Activated CD4-positive, alpha-beta T cell treated with anti-CD3 and anti-CD28 coated beads for 24 hours (primary cell): ENCODE measurements at regions not wholly inside any gene's neighbourhood (a gene's known extent, or its start where the extent isn't known, plus 50 kb on each side); places are given as distances from the start of the nearest gene placed in this dataset.
"Not testable (repeated sequence)": the region's sequence is repeated elsewhere in the genome, so short reads cannot be mapped to it uniquely, and the experiment has no call there.

ENCODE experiments used
- DNase-seq, 2 donors: peaks; one replicate each; pipeline ENCODE4 v3.0.0-alpha.2; 2020; ENCODE audit warnings: low read depth in 2 of 2

GRCh38 chr20:29419378-29419777, 1838.1 kb upstream of the DEFB115 start:
- no peak for DNase-seq

GRCh38 chr20:29427201-29428060, 1830.0 kb upstream of the DEFB115 start:
- no peak for DNase-seq

- DNase-seq, result no peak
Measured at GRCh38 chr20:29430531-29430930, 1826.9 kb upstream of the DEFB115 start.

- DNase-seq, result not testable (repeated sequence)
Measured at GRCh38 chr20:29440721-29441120, 1816.7 kb upstream of the DEFB115 start.

GRCh38 chr20:29443206-29443781, 1814.2 kb upstream of the DEFB115 start:
- not testable (repeated sequence) for DNase-seq

GRCh38 chr20:29443819-29444218, 1813.6 kb upstream of the DEFB115 start:
- no peak for DNase-seq

GRCh38 chr20:29445050-29445907, 1812.2 kb upstream of the DEFB115 start:
- peak in 1 of 2 donors; percentile 32 for DNase-seq

- not testable (repeated sequence) for DNase-seq
Measured at GRCh38 chr20:29447517-29448484, 1809.7 kb upstream of the DEFB115 start.

GRCh38 chr20:29448806-29449470, 1808.5 kb upstream of the DEFB115 start:
- DNase-seq, result no peak

GRCh38 chr20:29452186-29452585, 1805.3 kb upstream of the DEFB115 start:
- no peak for DNase-seq

GRCh38 chr20:29456987-29457693, 1800.3 kb upstream of the DEFB115 start:
- not testable (repeated sequence) for DNase-seq

- DNase-seq, result no peak
Measured at GRCh38 chr20:29472606-29473005, 1784.9 kb upstream of the DEFB115 start.

GRCh38 chr20:29492840-29493239, 1764.6 kb upstream of the DEFB115 start:
- DNase-seq, result not testable (repeated sequence)

- not testable (repeated sequence) for DNase-seq
Measured at GRCh38 chr20:29496767-29497166, 1760.7 kb upstream of the DEFB115 start.

- peak in 1 of 2 donors; percentile 8 for DNase-seq
Measured at GRCh38 chr20:29497261-29497671, 1760.2 kb upstream of the DEFB115 start.

GRCh38 chr20:29497684-29498083, 1759.8 kb upstream of the DEFB115 start:
- not testable (repeated sequence) for DNase-seq

GRCh38 chr20:29500738-29501137, 1756.7 kb upstream of the DEFB115 start:
- not testable (repeated sequence) for DNase-seq

- not testable (repeated sequence) for DNase-seq
Measured at GRCh38 chr20:29514634-29515033, 1742.8 kb upstream of the DEFB115 start.

GRCh38 chr20:29516847-29517246, 1740.6 kb upstream of the DEFB115 start:
- not testable (repeated sequence) for DNase-seq
